Neural cell (in vitro differentiated cells): ENCODE measurements at regions not wholly inside any gene's neighbourhood (a gene's known extent, or its start where the extent isn't known, plus 50 kb on each side); places are given as distances from the start of the nearest gene placed in this dataset.

Experiments used
- H2AFZ ChIP-seq: fragments of 200-600, 300-800 bp; sonication (generic), shearing (Covaris generic); 2 replicates; pipeline ENCODE4 v1.6.0; 2014; ENCODE audit warnings: low read depth, mild to moderate bottlenecking, antibody characterized with exemption, low read length, moderate library complexity
- H3F3A ChIP-seq: fragments of 200-600 bp; shearing (Covaris generic); 2 replicates; pipeline ENCODE4 v1.6.1; 2016; ENCODE audit warnings: mild to moderate bottlenecking, moderate library complexity, mixed read lengths, antibody characterized with exemption, low read length; ENCODE audit not compliant: insufficient read depth, poor library complexity, severe bottlenecking
- H3K27ac ChIP-seq: fragments of 200-600, 300-800 bp; sonication (generic), shearing (Covaris generic); 2 replicates; pipeline ENCODE4 v1.5.1; 2014; ENCODE audit warnings: mild to moderate bottlenecking, low read length, moderate library complexity
- H3K27me3 ChIP-seq: fragments of 300-800, 200-600 bp; sonication (generic), shearing (Covaris generic); 2 replicates; pipeline ENCODE4 v1.6.0; 2014; ENCODE audit warnings: mild to moderate bottlenecking, low read depth, low read length, moderate library complexity; ENCODE audit not compliant: insufficient read depth
- H3K36me3 ChIP-seq: fragments of 300-800, 200-600 bp; sonication (generic), shearing (Covaris generic); 2 replicates; pipeline ENCODE4 v1.5.1; 2014; ENCODE audit warnings: mild to moderate bottlenecking, antibody characterized with exemption, low read length, moderate library complexity; ENCODE audit not compliant: insufficient read depth
- H3K4me2 ChIP-seq: fragments of 300-800, 200-600 bp; sonication (generic), shearing (Covaris generic); 2 replicates; pipeline ENCODE4 v1.6.0; 2014; ENCODE audit warnings: mild to moderate bottlenecking, low read length
- H3K4me3 ChIP-seq: fragments of 300-800, 200-600 bp; sonication (generic), shearing (Covaris generic); 2 replicates; pipeline ENCODE4 v1.5.1; 2014; ENCODE audit warnings: mild to moderate bottlenecking, low read length, moderate library complexity
- H3K79me2 ChIP-seq: fragments of 200-600 bp; shearing (Covaris generic); replicated peaks from 2 replicates; pipeline ENCODE4 v1.6.0; 2014; ENCODE audit warnings: mild to moderate bottlenecking, low read length, moderate library complexity; ENCODE audit not compliant: insufficient read depth
- H3K9ac ChIP-seq: fragments of 300-800, 200-600 bp; sonication (generic), shearing (Covaris generic); 2 replicates; pipeline ENCODE4 v1.6.1; 2016; ENCODE audit warnings: mild to moderate bottlenecking, low read length, mixed read lengths
- H3K9me2 ChIP-seq: fragments of 200-600 bp; shearing (Covaris generic); 2 replicates; pipeline ENCODE4 v1.6.1; 2016; ENCODE audit warnings: mild to moderate bottlenecking, low read length, mixed read lengths; ENCODE audit not compliant: insufficient read depth
- H3K9me3 ChIP-seq: fragments of 200-600, 300-800 bp; sonication (generic), shearing (Covaris generic); 2 replicates; pipeline ENCODE4 v1.6.1; 2016; ENCODE audit warnings: mild to moderate bottlenecking, mixed run types, low read length, moderate library complexity, mixed read lengths
- H4K20me1 ChIP-seq: fragments of 200-600 bp; shearing (Covaris generic); 2 replicates; pipeline ENCODE4 v1.6.1; 2016; ENCODE audit warnings: mild to moderate bottlenecking, mixed run types; ENCODE audit not compliant: insufficient read depth
- CTCF ChIP-seq: fragments of 450-650 bp; IDR thresholded peaks from 2 replicates; pipeline ENCODE4 v1.5.1; 2014; ENCODE audit warnings: antibody characterized with exemption, mild to moderate bottlenecking, moderate library complexity; ENCODE audit not compliant: poor library complexity, severe bottlenecking
- EP300 ChIP-seq: fragments of 450-650 bp; conservative IDR thresholded peaks from 2 replicates; pipeline ENCODE4 v1.6.1; 2014; ENCODE audit warnings: antibody characterized with exemption, mild to moderate bottlenecking, moderate library complexity; ENCODE audit not compliant: poor library complexity, severe bottlenecking
- EZH2 ChIP-seq: fragments of 200-600, 300-800 bp; shearing (Covaris generic), sonication (generic); IDR thresholded peaks from 2 replicates; pipeline ENCODE4 v1.6.1; 2014; ENCODE audit warnings: antibody characterized with exemption, low read length, borderline replicate concordance, mild to moderate bottlenecking; ENCODE audit not compliant: insufficient read depth, poor library complexity, severe bottlenecking
- MXI1 ChIP-seq: fragments of 450-650 bp; conservative IDR thresholded peaks from 2 replicates; pipeline ENCODE4 v1.6.1; 2014; ENCODE audit warnings: antibody characterized with exemption, mild to moderate bottlenecking; ENCODE audit not compliant: poor library complexity, severe bottlenecking
- POLR2AphosphoS5 ChIP-seq: IDR thresholded peaks from 2 replicates; pipeline ENCODE4 v1.6.1; 2012
- RAD21 ChIP-seq: fragments of 450-650 bp; conservative IDR thresholded peaks from 2 replicates; pipeline ENCODE4 v1.6.1; 2014; ENCODE audit warnings: antibody characterized with exemption, mild to moderate bottlenecking, moderate library complexity
- REST ChIP-seq: IDR thresholded peaks from 2 replicates; pipeline ENCODE4 v1.6.1; 2012; ENCODE audit warnings: borderline replicate concordance
- SMC3 ChIP-seq: fragments of 450-650 bp; conservative IDR thresholded peaks from 2 replicates; pipeline ENCODE4 v1.6.1; 2014; ENCODE audit warnings: antibody characterized with exemption, mild to moderate bottlenecking, moderate library complexity; ENCODE audit not compliant: poor library complexity
- TAF1 ChIP-seq: IDR thresholded peaks from 2 replicates; pipeline ENCODE4 v1.6.1; 2012; ENCODE audit warnings: low read depth

GRCh38 chr21:22224261-22224660, 1226.1 kb downstream of the NCAM2 start (continued):
- TF ChIP-seq CTCF, result no peak

GRCh38 chr21:22225299-22225698, 1227.1 kb downstream of the NCAM2 start:
- Histone ChIP-seq H3K27me3 (no peaks in the 10 kb centered on the region), H4K20me1 (no peaks in the 10 kb centered on the region), H3K9me2 (no peaks in the 10 kb centered on the region), H3F3A (no peaks in the 10 kb centered on the region), H3K36me3 (no peaks in the 10 kb centered on the region), H3K4me2 (no peak overlapping the region), H3K4me3 (no peak overlapping the region), H3K9ac (no peak overlapping the region), H3K27ac (no peak overlapping the region), H3K9me3 (no peaks in the 10 kb centered on the region), H2AFZ (no peak overlapping the region), H3K79me2 (no peaks in the 10 kb centered on the region)
- TF ChIP-seq EP300 (no peak), SMC3 (no peak), RAD21 (no peak), EZH2 (no peak), REST (no peak), MXI1 (no peak), CTCF (no peak), TAF1 (no peak), POLR2AphosphoS5 (no peak)

GRCh38 chr21:22231013-22231412, 1232.8 kb downstream of the NCAM2 start:
- Histone ChIP-seq H3K9me3 (no peaks in the 10 kb centered on the region), H4K20me1 (no peaks in the 10 kb centered on the region), H2AFZ (no peak overlapping the region)

More at GRCh38 chr21:22231013-22231412, 1232.8 kb downstream of the NCAM2 start:
- Histone ChIP-seq H3K36me3 (no peaks in the 10 kb centered on the region), H3K9me2 (no peaks in the 10 kb centered on the region), H3K4me2 (no peak overlapping the region), H3K79me2 (no peaks in the 10 kb centered on the region), H3K27ac (no peak overlapping the region), H3K9ac (no peak overlapping the region), H3K27me3 (no peaks in the 10 kb centered on the region), H3F3A (no peaks in the 10 kb centered on the region), H3K4me3 (no peak overlapping the region)
- TF ChIP-seq MXI1 (no peak), SMC3 (no peak), EZH2 (no peak), RAD21 (no peak), CTCF (no peak), EP300 (no peak)
